ENCODE measurements at regions not wholly inside any gene's neighbourhood (a gene's known extent, or its start where the extent isn't known, plus 50 kb on each side); places are given as distances from the start of the nearest gene placed in this dataset.
A peak's percentile ranks its signal among the peaks of the same experiment; 100 is the strongest.
"Not testable (repeated sequence)": the region's sequence is repeated elsewhere in the genome, so short reads cannot be mapped to it uniquely, and the experiment has no call there.

DNA sequence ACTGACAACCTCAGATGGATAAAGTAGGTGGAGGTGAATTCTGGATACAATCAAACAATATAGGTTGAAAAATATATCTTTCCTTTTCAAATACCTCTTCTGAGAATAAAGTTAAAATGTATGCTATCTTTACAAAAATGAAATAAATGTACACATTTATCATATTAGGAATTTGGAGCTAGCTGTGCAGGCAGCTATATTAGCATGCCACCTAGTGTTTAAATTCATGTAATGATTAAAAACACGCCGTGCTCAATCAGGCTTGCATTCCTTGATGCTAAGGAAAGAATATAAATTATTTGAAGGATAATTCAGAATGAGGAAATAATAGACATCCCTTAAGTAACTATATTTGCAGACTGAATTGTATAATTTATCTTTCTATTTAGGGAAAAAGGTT is 460.7 kb upstream of the USP9Y start:
- H3K4me1 ChIP-seq; H3K4me3 ChIP-seq; H3K27me3 ChIP-seq; DNase-seq; H3K36me3 ChIP-seq; H3K9me3 ChIP-seq; intact Hi-C loops (cut with DNase I; ENCODE audit: low total_unique reads); in situ Hi-C loops (cut with MboI; ENCODE audit: low pct_ligation_motif_present in 1 of 4, low pct_unique_long_range_greater_than_20kb in 1 of 4, low sequenced_read_pairs in 3 of 4); H3K27ac ChIP-seq: not testable (repeated sequence)
- TF ChIP-seq, protein P1, sequence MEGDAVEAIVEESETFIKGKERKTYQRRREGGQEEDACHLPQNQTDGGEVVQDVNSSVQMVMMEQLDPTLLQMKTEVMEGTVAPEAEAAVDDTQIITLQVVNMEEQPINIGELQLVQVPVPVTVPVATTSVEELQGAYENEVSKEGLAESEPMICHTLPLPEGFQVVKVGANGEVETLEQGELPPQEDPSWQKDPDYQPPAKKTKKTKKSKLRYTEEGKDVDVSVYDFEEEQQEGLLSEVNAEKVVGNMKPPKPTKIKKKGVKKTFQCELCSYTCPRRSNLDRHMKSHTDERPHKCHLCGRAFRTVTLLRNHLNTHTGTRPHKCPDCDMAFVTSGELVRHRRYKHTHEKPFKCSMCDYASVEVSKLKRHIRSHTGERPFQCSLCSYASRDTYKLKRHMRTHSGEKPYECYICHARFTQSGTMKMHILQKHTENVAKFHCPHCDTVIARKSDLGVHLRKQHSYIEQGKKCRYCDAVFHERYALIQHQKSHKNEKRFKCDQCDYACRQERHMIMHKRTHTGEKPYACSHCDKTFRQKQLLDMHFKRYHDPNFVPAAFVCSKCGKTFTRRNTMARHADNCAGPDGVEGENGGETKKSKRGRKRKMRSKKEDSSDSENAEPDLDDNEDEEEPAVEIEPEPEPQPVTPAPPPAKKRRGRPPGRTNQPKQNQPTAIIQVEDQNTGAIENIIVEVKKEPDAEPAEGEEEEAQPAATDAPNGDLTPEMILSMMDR (IDR thresholded peaks at IDR 0.05): peak in 1 of 5 experiments; percentile 11
- no CpG with 5 or more reads among the region's 2 CpGs for WGBS, 2 donors (ENCODE audit: low coverage in 1 of 2)

DNA sequence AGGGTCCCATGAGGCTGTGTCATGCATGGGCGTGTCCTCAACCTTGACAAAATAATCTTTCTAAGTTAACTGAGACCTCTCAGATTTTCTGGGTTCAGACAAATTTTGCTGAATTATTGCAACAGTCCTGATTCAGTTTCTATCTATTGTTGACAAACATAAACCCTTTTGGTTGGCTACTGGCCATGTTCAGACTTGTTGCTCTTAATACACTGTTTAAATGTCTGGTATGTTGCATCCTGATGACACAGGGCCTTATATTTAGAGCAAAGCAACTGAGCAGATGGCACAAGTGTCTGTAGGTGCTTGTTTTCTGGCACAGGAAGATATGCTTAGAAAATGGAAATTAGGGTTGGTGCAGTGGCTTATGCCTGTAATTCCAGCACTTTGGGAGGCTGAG is 456.9 kb upstream of the USP9Y start:
- TF ChIP-seq POLR2AphosphoS5 (IDR thresholded peaks at IDR 0.05): no peak
- no peak for TF ChIP-seq EP300 (IDR thresholded peaks at IDR 0.05; ENCODE audit: low read depth)
- TF ChIP-seq POLR2A (IDR thresholded peaks at IDR 0.05): no peak
- TF ChIP-seq, protein P1 (IDR thresholded peaks at IDR 0.05): no peak
- no peaks in the 10 kb centered on the region for H3K36me3 ChIP-seq
- no peaks in the 10 kb centered on the region for H3K9me3 ChIP-seq
- no peak overlapping the region for H3K4me3 ChIP-seq
- DNase-seq: no peak
- H3K4me1 ChIP-seq: no peaks in the 10 kb centered on the region
- no peak overlapping the region for H3K27ac ChIP-seq
- no CpG with 5 or more reads among the region's 1 CpG for WGBS, 2 donors (ENCODE audit: low coverage in 1 of 2)
- no peaks in the 10 kb centered on the region for H3K27me3 ChIP-seq
- intact Hi-C loops (cut with DNase I; ENCODE audit: low total_unique reads): no loop called here
- in situ Hi-C loops (cut with MboI; ENCODE audit: low pct_ligation_motif_present in 1 of 4, low pct_unique_long_range_greater_than_20kb in 1 of 4, low sequenced_read_pairs in 3 of 4): no loop called here

DNA sequence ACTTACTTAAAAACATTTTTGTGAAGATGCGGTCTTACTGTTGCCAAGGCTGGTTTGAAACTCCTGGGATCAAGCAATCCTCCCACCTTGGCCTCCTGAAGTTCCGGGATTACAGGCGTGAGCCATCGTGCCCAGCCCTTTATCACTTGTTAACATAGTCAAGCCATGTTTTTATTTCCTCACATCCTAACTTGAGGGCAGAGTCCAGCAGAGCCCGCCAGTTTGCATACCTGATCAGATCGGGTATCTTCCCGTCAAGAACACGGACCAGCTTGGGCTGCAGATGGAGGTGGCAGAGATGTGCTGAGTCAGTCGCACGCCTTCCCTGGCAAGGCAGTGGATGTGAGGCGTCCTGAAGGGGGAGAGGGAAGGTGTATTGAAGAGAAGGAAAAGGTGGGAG is 447.3 kb upstream of the USP9Y start:
- WGBS, 2 donors (ENCODE audit: low coverage in 1 of 2): no CpG with 5 or more reads among the region's 11 CpGs
- in situ Hi-C loops (cut with MboI; ENCODE audit: low pct_ligation_motif_present in 1 of 4, low pct_unique_long_range_greater_than_20kb in 1 of 4, low sequenced_read_pairs in 3 of 4): no loop called here
- Histone ChIP-seq H3K9me3 (no peaks in the 10 kb centered on the region), H3K36me3 (no peaks in the 10 kb centered on the region), H3K27ac (peak overlapping the region in 1 of 4 donors; percentile 28), H3K4me1 (no peaks in the 10 kb centered on the region), H3K4me3 (no peak overlapping the region), H3K27me3 (no peaks in the 10 kb centered on the region)
- intact Hi-C loops (cut with DNase I; ENCODE audit: low total_unique reads): no loop called here
- TF ChIP-seq POLR2A (IDR thresholded peaks at IDR 0.05) (no peak), EP300 (IDR thresholded peaks at IDR 0.05; ENCODE audit: low read depth) (no peak), POLR2AphosphoS5 (IDR thresholded peaks at IDR 0.05) (no peak)
- TF ChIP-seq, protein P1 (IDR thresholded peaks at IDR 0.05): no peak
- no peak for DNase-seq

DNA sequence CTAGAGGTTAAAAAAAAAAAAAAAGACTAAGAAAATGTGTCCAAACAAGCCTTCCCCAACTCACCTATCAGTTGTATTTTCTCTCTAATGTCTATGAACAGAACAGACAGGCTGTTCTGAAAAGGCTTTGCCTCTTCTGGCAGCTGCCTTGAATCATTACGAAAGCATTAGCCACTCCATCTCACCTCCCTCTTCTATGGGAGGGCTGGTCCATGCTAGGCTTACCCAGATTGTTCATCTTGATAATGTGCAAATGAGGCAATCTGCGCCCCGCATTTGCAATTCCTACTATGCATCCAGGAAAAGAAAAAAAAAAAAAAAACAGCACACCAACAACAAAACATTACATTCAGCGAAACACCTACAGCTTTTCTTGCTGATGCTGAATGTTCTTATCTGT is 429.9 kb upstream of the USP9Y start:
- Histone ChIP-seq H3K9me3 (no peaks in the 10 kb centered on the region), H3K27ac (no peak overlapping the region), H3K36me3 (no peaks in the 10 kb centered on the region), H3K4me1 (no peaks in the 10 kb centered on the region), H3K27me3 (no peaks in the 10 kb centered on the region), H3K4me3 (no peak overlapping the region)
- TF ChIP-seq POLR2AphosphoS5 (IDR thresholded peaks at IDR 0.05) (no peak), EP300 (IDR thresholded peaks at IDR 0.05; ENCODE audit: low read depth) (no peak), POLR2A (IDR thresholded peaks at IDR 0.05) (no peak)
- TF ChIP-seq, protein P1 (IDR thresholded peaks at IDR 0.05): no peak
- intact Hi-C loops (cut with DNase I; ENCODE audit: low total_unique reads): no loop called here
- WGBS, 2 donors (ENCODE audit: low coverage in 1 of 2): 50% methylated on average over 1 of the region's 4 CpGs; no CpG with 5 or more reads in 1 of the 2 donors
- no peak for DNase-seq
- in situ Hi-C loops (cut with MboI; ENCODE audit: low pct_ligation_motif_present in 1 of 4, low pct_unique_long_range_greater_than_20kb in 1 of 4, low sequenced_read_pairs in 3 of 4): no loop called here

Measured in transverse colon (tissue), 4 donors.